Loucy (cell line): ENCODE measurements at regions not wholly inside any gene's neighbourhood (a gene's known extent, or its start where the extent isn't known, plus 50 kb on each side); places are given as distances from the start of the nearest gene placed in this dataset.
"Not testable (repeated sequence)": the region's sequence is repeated elsewhere in the genome, so short reads cannot be mapped to it uniquely, and the experiment has no call there.

Source experiments
- H2AFZ ChIP-seq: fragments of 200-600 bp; sonication (generic); 2 replicates; pipeline ENCODE4 v1.6.0; 2016; ENCODE audit warnings: antibody characterized with exemption, mild to moderate bottlenecking, low read length, moderate library complexity
- H3F3A ChIP-seq: fragments of 200-600 bp; 2 replicates; pipeline ENCODE4 v1.6.0; 2016; ENCODE audit warnings: antibody characterized with exemption, low read depth, mild to moderate bottlenecking
- H3K27me3 ChIP-seq: fragments of 200-600 bp; sonication (generic); 2 replicates; pipeline ENCODE4 v1.6.1; 2014; ENCODE audit warnings: low read length, mild to moderate bottlenecking; ENCODE audit not compliant: insufficient read depth, poor library complexity, severe bottlenecking
- H3K36me3 ChIP-seq: fragments of 200-600 bp; sonication (generic); 2 replicates; pipeline ENCODE4 v1.6.1; 2016; ENCODE audit warnings: low read length; ENCODE audit not compliant: insufficient read depth
- H3K4me1 ChIP-seq: fragments of 200-600 bp; sonication (generic); 2 replicates; pipeline ENCODE4 v1.5.1; 2014; ENCODE audit warnings: low read length, mild to moderate bottlenecking; ENCODE audit not compliant: insufficient read depth, poor library complexity, severe bottlenecking
- H3K4me2 ChIP-seq: fragments of 200-600 bp; sonication (generic); 2 replicates; pipeline ENCODE4 v1.6.0; 2014; ENCODE audit warnings: antibody characterized with exemption, low read length, low read depth, mild to moderate bottlenecking; ENCODE audit not compliant: poor library complexity, severe bottlenecking
- H3K4me3 ChIP-seq: fragments of 200-600 bp; sonication (generic); 2 replicates; pipeline ENCODE4 v1.5.1; 2014; ENCODE audit warnings: low read length, mild to moderate bottlenecking, mixed read lengths; ENCODE audit not compliant: poor library complexity, severe bottlenecking
- H3K79me2 ChIP-seq: fragments of 200-600 bp; sonication (generic); 2 replicates; pipeline ENCODE4 v1.6.1; 2014; ENCODE audit warnings: low read length; ENCODE audit not compliant: insufficient read depth
- H3K9ac ChIP-seq: fragments of 200-600 bp; sonication (generic); 2 replicates; pipeline ENCODE4 v1.6.0; 2014; ENCODE audit warnings: mild to moderate bottlenecking, low read depth, low read length, moderate library complexity; ENCODE audit not compliant: poor library complexity, severe bottlenecking
- H3K9me2 ChIP-seq: fragments of 200-600 bp; sonication (generic); replicated peaks from 2 replicates; pipeline ENCODE4 v1.6.1; 2016; ENCODE audit warnings: low read depth, low read length, mixed read lengths
- H3K9me3 ChIP-seq: fragments of 200-600 bp; sonication (generic); 2 replicates; pipeline ENCODE4 v1.6.1; 2014; ENCODE audit warnings: mild to moderate bottlenecking, antibody characterized with exemption, low read length, low read depth; ENCODE audit not compliant: insufficient read depth
- H4K20me1 ChIP-seq: fragments of 200-600 bp; sonication (generic); 2 replicates; pipeline ENCODE4 v1.6.0; 2014; ENCODE audit warnings: antibody characterized with exemption, low read length, mild to moderate bottlenecking; ENCODE audit not compliant: insufficient read depth, poor library complexity, severe bottlenecking

DNA sequence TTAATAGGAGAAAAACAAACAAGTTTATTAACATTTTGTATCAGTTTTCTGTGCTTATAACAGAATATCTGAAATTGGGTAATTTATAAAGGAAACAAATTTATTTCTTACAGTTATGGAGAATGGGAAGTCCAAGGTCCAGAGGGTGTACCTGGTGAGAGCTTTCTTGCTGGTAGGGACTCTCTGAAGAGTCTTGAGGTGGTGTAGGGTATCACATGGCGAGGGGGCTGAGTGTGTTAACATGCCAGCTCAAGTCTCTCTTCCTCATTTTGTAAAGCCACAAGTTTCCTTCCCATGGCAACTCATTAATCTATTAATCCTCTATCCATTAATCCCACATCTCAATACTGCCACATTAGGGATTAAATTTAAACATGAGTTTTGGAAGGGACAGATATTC is 1863.3 kb downstream of the KHDRBS2 start:
- H3K36me3 ChIP-seq, H3K79me2 ChIP-seq, H4K20me1 ChIP-seq, H3K4me3 ChIP-seq, H3K9ac ChIP-seq, H3K4me2 ChIP-seq, H2AFZ ChIP-seq, H3F3A ChIP-seq, H3K9me2 ChIP-seq, H3K4me1 ChIP-seq, H3K27me3 ChIP-seq, H3K9me3 ChIP-seq: not testable (repeated sequence)

DNA sequence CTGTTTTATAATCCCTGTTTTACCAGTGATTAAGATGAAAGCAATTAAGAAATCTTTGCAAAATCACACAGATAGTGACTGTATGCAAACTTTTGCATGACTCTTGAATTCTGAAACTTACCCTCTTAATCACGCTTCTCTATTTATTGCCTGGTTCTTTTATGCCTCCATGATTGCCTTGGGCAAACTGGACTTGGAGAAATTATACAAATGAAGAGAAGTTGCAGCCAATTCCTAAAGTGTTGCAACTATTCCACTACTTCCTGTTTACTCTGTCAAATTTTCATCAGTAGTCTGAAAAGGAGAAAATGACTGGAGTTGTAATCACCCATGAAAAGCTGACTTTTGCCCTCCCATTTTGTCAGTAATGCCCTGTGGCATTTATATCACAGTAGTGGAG is 1869.9 kb downstream of the KHDRBS2 start:
- H3K27me3 ChIP-seq, H3K9me2 ChIP-seq: not testable (repeated sequence)

DNA sequence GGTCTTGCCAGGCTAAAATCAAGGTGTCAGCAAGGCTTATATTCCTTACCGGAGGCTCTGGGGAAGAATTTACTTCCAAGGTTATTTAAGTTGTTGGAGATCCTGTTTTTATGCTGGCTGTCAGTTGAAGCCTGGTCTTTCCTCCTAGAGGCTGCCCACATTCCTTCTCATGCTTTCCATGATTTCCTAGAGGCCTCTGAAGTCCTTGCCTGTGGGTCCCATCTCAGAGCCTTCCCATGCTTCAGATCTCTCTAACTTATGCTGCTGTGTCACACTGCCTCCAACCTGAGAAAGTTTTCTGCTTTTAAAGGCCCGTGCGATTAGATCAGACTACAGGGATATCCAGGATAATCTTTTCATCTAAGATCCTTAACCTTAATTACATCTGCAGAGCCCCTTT is 1877.3 kb downstream of the KHDRBS2 start:
- not testable (repeated sequence) for H2AFZ ChIP-seq, H3K36me3 ChIP-seq, H3F3A ChIP-seq, H3K9ac ChIP-seq, H4K20me1 ChIP-seq, H3K4me3 ChIP-seq, H3K79me2 ChIP-seq, H3K9me2 ChIP-seq, H3K4me2 ChIP-seq, H3K4me1 ChIP-seq, H3K9me3 ChIP-seq, H3K27me3 ChIP-seq

More for the DNA sequence above, 1869.9 kb downstream of the KHDRBS2 start:
- not testable (repeated sequence) for H3K4me3 ChIP-seq, H3F3A ChIP-seq, H3K9me3 ChIP-seq, H3K4me2 ChIP-seq, H3K79me2 ChIP-seq, H4K20me1 ChIP-seq, H3K4me1 ChIP-seq, H3K36me3 ChIP-seq, H2AFZ ChIP-seq, H3K9ac ChIP-seq

DNA sequence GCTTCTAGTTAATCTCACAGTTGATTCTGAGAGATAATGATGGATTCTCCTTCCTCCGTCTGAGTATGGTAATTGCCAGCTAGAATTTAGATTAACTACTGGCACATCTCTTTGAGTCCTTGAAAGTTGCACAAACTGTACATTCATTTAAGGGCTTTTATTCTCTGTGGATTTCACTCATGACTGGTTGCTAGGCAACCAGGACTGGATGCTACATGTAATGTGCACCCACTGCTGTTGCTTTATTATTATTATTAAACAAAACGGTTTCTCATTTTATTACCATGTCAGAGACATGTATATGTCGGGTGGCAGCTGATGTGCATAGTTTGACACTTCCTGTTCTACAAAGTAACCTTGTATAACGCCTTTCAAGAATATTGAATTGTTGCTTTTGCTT is 1882.8 kb downstream of the KHDRBS2 start:
- H3K79me2 ChIP-seq, H3K9ac ChIP-seq, H3K9me3 ChIP-seq, H3F3A ChIP-seq, H3K9me2 ChIP-seq, H3K36me3 ChIP-seq, H2AFZ ChIP-seq, H3K4me2 ChIP-seq, H3K27me3 ChIP-seq, H3K4me3 ChIP-seq, H3K4me1 ChIP-seq, H4K20me1 ChIP-seq: not testable (repeated sequence)

DNA sequence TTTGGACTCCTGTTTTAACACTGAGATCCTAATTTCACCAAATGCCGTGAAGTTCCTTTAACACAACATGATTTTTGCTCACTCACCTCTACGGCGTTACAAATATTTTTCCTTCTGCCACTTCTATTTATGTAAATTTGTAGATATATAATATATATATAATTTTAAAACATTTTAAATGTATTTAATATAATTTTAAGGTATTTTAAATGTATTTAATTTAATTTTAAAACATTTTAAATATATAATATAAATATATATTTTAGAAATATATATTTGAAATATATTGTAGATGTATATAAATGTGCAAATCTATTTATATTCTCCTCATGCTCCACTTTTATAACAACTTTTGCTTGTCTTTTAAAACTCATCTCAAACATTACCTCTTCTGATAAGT is 1883.5 kb downstream of the KHDRBS2 start:
- H3K4me2 ChIP-seq, H3K9me3 ChIP-seq, H3K9me2 ChIP-seq, H3F3A ChIP-seq, H3K36me3 ChIP-seq, H3K27me3 ChIP-seq, H2AFZ ChIP-seq, H3K4me3 ChIP-seq, H3K4me1 ChIP-seq, H3K79me2 ChIP-seq, H3K9ac ChIP-seq, H4K20me1 ChIP-seq: not testable (repeated sequence)

DNA sequence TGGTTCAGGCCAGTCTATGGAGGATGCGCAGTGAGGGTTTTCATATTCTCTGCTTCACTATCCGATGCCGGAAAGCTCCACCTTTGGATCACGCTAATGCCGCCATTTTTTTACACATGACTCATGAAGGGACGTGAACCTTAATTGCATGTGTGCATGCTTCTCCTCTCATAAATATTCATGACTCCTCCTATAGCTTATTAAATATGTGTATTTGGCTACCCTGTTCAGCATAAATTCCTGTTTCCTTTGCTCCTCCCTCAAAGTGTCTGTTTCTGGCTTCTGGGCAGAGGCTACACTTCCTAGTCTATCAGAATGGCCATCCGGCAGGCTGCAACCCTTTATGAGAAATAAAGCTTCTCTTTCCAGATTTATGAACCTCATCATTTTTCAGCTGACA is 1890.8 kb downstream of the KHDRBS2 start:
- not testable (repeated sequence) for H3K9me3 ChIP-seq, H3K9me2 ChIP-seq, H3K36me3 ChIP-seq

DNA sequence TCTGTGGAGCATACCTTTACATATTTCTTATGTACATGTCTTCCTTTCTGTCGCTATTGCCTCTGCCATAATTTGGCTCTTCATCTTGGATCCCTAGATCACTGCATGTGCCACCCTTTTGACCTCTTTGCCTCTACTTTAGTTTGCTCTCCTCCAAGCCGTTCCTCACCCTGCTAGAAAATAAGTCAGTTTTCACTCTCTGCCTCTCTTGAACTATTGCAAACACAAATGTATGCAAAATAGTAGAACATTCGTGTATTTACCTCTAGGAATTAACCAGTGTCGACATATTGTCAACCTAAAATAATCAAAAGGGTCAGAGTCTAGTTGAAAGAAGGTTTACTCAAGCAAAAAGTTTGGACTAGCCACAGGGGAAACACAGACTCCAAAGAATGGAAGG is 1893.1 kb downstream of the KHDRBS2 start:
- H3K36me3 ChIP-seq, H3K79me2 ChIP-seq, H3K4me2 ChIP-seq, H4K20me1 ChIP-seq, H3K4me1 ChIP-seq, H3F3A ChIP-seq, H3K9me3 ChIP-seq, H3K4me3 ChIP-seq, H3K27me3 ChIP-seq, H3K9me2 ChIP-seq, H3K9ac ChIP-seq, H2AFZ ChIP-seq: not testable (repeated sequence)

More for the DNA sequence above, 1890.8 kb downstream of the KHDRBS2 start:
- not testable (repeated sequence) for H3F3A ChIP-seq, H3K4me2 ChIP-seq, H3K4me1 ChIP-seq, H3K27me3 ChIP-seq, H3K9ac ChIP-seq, H4K20me1 ChIP-seq, H2AFZ ChIP-seq, H3K4me3 ChIP-seq, H3K79me2 ChIP-seq

DNA sequence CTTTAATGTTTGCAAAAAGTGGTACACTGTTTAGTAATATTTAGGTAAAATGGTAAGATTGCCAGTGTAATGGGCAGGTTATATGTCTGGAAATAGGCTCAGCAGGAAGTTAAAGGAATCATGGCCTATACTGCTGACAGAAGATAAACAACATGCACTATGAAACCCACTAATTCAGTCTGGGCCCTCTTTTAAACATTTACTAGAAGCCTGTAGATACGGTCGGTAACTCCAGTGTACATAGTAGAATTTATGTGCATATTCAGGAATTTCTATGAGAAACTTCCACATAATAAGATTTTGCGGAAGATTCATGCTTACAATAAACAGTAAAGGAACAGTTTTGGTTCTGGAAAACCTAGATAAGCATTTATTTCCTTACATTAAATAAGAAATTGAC is 1896.9 kb downstream of the KHDRBS2 start:
- not testable (repeated sequence) for H3K36me3 ChIP-seq, H3K9me3 ChIP-seq, H3F3A ChIP-seq, H3K79me2 ChIP-seq, H3K27me3 ChIP-seq, H3K4me2 ChIP-seq, H2AFZ ChIP-seq, H3K9ac ChIP-seq, H3K4me3 ChIP-seq, H4K20me1 ChIP-seq, H3K4me1 ChIP-seq, H3K9me2 ChIP-seq
